ENCODE measurements at regions not wholly inside any gene's neighbourhood (a gene's known extent, or its start where the extent isn't known, plus 50 kb on each side); places are given as distances from the start of the nearest gene placed in this dataset.
"Not testable (repeated sequence)": the region's sequence is repeated elsewhere in the genome, so short reads cannot be mapped to it uniquely, and the experiment has no call there.

GRCh38 chr5:104002783-104003182 lies 440.2 kb upstream of the NUDT12 start:
- not testable (repeated sequence) for DNase-seq (ENCODE audit: low read depth)

GRCh38 chr5:104001136-104001535 lies 438.5 kb upstream of the NUDT12 start:
- DNase-seq (ENCODE audit: low read depth) = no peak

- DNase-seq (ENCODE audit: low read depth) = no peak
These were observed 430.4 kb upstream of the NUDT12 start for GRCh38 chr5:103993031-103993430.

- DNase-seq (ENCODE audit: low read depth) = no peak
These were observed 427.5 kb upstream of the NUDT12 start for GRCh38 chr5:103990064-103990463.

- no peak for DNase-seq (ENCODE audit: low read depth)
These were observed 419.0 kb upstream of the NUDT12 start for GRCh38 chr5:103981592-103981991.

GRCh38 chr5:103973669-103974068 lies 411.1 kb upstream of the NUDT12 start:
- DNase-seq (ENCODE audit: low read depth) = no peak

GRCh38 chr5:103966295-103966694 lies 403.7 kb upstream of the NUDT12 start:
- not testable (repeated sequence) for DNase-seq (ENCODE audit: low read depth)

GRCh38 chr5:103962023-103962422 lies 399.4 kb upstream of the NUDT12 start:
- DNase-seq (ENCODE audit: low read depth) = no peak

- no peak for DNase-seq (ENCODE audit: low read depth)
These were observed 391.2 kb upstream of the NUDT12 start for GRCh38 chr5:103953601-103954382.

GRCh38 chr5:103951776-103952175 lies 389.2 kb upstream of the NUDT12 start:
- DNase-seq (ENCODE audit: low read depth) = no peak

GRCh38 chr5:103943230-103943629 lies 380.6 kb upstream of the NUDT12 start:
- DNase-seq (ENCODE audit: low read depth) = no peak

GRCh38 chr5:103942587-103943186 lies 380.1 kb upstream of the NUDT12 start:
- no peak for DNase-seq (ENCODE audit: low read depth)

GRCh38 chr5:103941596-103941995 lies 379.0 kb upstream of the NUDT12 start:
- DNase-seq (ENCODE audit: low read depth) = no peak

- DNase-seq (ENCODE audit: low read depth) = no peak
These were observed 375.6 kb upstream of the NUDT12 start for GRCh38 chr5:103938146-103938695.

GRCh38 chr5:103929338-103930013 lies 366.9 kb upstream of the NUDT12 start:
- no peak for DNase-seq (ENCODE audit: low read depth)

GRCh38 chr5:103927739-103928138 lies 365.1 kb upstream of the NUDT12 start:
- no peak for DNase-seq (ENCODE audit: low read depth)

GRCh38 chr5:103923616-103924168 lies 361.1 kb upstream of the NUDT12 start:
- DNase-seq (ENCODE audit: low read depth) = no peak

- DNase-seq (ENCODE audit: low read depth) = no peak
These were observed 356.9 kb upstream of the NUDT12 start for GRCh38 chr5:103919506-103919905.

- DNase-seq (ENCODE audit: low read depth) = peak; percentile 1
These were observed 356.2 kb upstream of the NUDT12 start for GRCh38 chr5:103918668-103919367.

- DNase-seq (ENCODE audit: low read depth) = no peak
These were observed 352.5 kb upstream of the NUDT12 start for GRCh38 chr5:103915081-103915480.

GRCh38 chr5:103910786-103911185 lies 348.2 kb upstream of the NUDT12 start:
- DNase-seq (ENCODE audit: low read depth) = no peak

GRCh38 chr5:103910011-103910410 lies 347.4 kb upstream of the NUDT12 start:
- DNase-seq (ENCODE audit: low read depth) = no peak

All from fibroblast of gingiva (primary cell).